ENCODE measurements at regions not wholly inside any gene's neighbourhood (a gene's known extent, or its start where the extent isn't known, plus 50 kb on each side); places are given as distances from the start of the nearest gene placed in this dataset.

DNA sequence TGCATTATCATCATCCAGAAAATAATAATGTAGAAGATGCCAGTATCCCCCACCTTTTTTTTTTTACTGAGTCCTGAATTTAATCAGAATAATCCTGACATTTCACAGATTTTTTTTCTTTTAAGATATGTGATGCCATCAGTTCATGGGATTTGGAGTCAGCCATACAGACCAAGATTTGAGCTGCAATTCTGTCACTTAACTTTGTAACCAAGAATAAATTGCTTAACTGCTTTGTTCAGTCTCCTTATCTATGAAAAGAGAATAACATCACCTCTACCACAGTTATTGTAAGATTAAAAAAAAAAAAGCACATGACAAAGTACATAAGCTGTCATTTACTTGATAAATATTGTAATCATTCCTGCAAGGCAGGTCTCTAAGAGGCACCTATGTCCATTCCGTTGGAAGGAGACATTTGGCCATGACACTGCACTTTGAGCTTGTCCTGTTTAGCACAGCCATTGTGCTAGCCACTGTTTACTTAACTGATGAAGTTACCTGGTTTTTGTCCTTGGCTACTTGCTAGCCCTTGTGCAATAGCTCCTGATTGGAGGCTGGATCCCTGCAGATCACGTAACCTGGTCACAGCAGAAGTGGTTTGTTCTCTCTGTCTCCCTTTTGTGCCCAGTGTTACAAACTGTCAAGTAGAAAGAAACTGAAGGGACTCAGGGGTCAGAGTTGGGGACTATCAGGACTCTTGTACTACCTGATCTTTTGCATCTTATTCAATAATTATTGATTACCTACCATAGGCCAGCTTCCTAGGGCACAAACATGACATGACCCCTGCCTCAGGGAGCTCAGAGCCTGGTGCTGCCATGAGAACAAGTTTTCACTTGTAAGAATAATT is 306.0 kb downstream of the WDR72 start:
- Histone ChIP-seq H3K27ac (replicated peaks) (no peak overlapping the region), H3K27me3 (ENCODE audit: insufficient read depth, poor library complexity, severe bottlenecking) (no peaks in the 10 kb centered on the region), H3K4me3 (replicated peaks; ENCODE audit: insufficient read depth, low read length) (no peak overlapping the region)
- no peak for DNase-seq (ENCODE audit: low read depth in 1 of 2, low spot score in 1 of 2)
- TF ChIP-seq CTCF (IDR thresholded peaks at IDR 0.05; ENCODE audit: insufficient read depth, low read length) (no peak), SPI1 (IDR thresholded peaks at IDR 0.05; ENCODE audit: borderline replicate concordance, low read depth) (no peak), REST (IDR thresholded peaks at IDR 0.05; ENCODE audit: insufficient replicate concordance, low read depth) (no peak), GABPA (IDR thresholded peaks at IDR 0.05; ENCODE audit: low read depth) (no peak), POLR2AphosphoS5 (IDR thresholded peaks at IDR 0.05; ENCODE audit: low read depth) (no peak)

DNA sequence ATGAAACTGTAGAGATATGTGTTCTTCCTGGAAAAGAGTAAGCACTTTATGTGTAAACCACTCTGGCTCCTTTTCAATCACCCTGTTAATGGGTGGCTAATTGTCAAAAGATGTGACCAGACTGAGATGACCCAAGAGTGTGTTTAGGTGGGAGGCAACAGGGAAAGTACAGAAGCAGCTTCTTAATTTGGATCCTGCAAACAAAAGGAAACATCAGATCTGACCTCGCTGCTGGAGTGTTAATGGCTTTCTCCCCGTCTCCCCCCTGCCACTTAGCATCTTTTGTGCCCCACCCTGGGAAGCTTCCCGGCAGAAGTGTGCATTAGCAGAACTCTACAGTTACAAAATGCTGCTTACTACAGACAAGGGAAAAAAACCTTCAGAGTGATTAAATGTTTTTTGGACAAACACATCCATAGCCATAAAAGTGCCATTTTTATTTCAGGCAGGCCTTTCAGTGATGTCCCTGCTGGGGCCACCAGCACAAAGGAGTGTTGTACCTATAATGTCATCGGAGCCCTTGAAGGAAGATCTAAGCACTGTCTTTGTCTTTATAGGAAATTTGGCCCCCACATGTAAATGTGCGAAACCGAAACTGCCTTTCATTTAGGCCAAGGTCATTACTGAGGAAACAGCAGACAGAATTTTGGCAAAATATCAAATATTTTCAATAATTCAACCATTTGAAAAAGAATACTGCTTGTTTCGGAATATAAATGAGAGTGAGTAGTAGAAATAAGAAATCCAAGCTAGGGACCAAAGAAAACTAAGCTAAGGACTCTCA is 311.0 kb downstream of the WDR72 start:
- H3K27me3 ChIP-seq (ENCODE audit: insufficient read depth, poor library complexity, severe bottlenecking), result no peaks in the 10 kb centered on the region
- no peak for DNase-seq (ENCODE audit: low read depth in 1 of 2, low spot score in 1 of 2)
- no peak overlapping the region for H3K4me3 ChIP-seq (replicated peaks; ENCODE audit: insufficient read depth, low read length)
- TF ChIP-seq SPI1 (IDR thresholded peaks at IDR 0.05; ENCODE audit: borderline replicate concordance, low read depth), result no peak
- TF ChIP-seq REST (IDR thresholded peaks at IDR 0.05; ENCODE audit: insufficient replicate concordance, low read depth), result no peak
- no peak for TF ChIP-seq POLR2AphosphoS5 (IDR thresholded peaks at IDR 0.05; ENCODE audit: low read depth)
- TF ChIP-seq CTCF (IDR thresholded peaks at IDR 0.05; ENCODE audit: insufficient read depth, low read length), result no peak
- TF ChIP-seq GABPA (IDR thresholded peaks at IDR 0.05; ENCODE audit: low read depth), result no peak
- no peak overlapping the region for H3K27ac ChIP-seq (replicated peaks)

DNA sequence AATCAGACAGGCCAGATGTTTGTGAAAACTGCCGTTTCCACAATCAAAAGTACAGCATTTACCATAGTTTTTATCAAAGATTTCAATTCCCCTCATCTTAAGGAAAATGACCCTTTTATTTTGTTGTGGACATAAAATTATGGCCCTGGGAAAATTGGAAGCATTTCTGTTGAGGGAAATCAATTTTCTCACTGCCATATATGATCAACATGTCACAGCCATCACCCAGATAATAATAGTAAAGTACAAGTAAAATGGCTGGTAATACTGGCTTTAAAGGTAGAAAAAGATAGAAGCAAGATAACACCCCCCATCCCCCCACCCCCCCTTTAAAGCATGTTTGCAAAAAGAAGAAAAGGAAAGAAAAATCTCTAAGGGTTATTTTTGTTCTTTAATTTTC is 311.7 kb downstream of the WDR72 start:
- Histone ChIP-seq H3K27ac (replicated peaks) (no peak overlapping the region), H3K27me3 (ENCODE audit: insufficient read depth, poor library complexity, severe bottlenecking) (no peaks in the 10 kb centered on the region), H3K4me3 (replicated peaks; ENCODE audit: insufficient read depth, low read length) (no peak overlapping the region)
- no peak for DNase-seq (ENCODE audit: low read depth in 1 of 2, low spot score in 1 of 2)
- no peak for TF ChIP-seq SPI1 (IDR thresholded peaks at IDR 0.05; ENCODE audit: borderline replicate concordance, low read depth)
- TF ChIP-seq GABPA (IDR thresholded peaks at IDR 0.05; ENCODE audit: low read depth), result no peak

DNA sequence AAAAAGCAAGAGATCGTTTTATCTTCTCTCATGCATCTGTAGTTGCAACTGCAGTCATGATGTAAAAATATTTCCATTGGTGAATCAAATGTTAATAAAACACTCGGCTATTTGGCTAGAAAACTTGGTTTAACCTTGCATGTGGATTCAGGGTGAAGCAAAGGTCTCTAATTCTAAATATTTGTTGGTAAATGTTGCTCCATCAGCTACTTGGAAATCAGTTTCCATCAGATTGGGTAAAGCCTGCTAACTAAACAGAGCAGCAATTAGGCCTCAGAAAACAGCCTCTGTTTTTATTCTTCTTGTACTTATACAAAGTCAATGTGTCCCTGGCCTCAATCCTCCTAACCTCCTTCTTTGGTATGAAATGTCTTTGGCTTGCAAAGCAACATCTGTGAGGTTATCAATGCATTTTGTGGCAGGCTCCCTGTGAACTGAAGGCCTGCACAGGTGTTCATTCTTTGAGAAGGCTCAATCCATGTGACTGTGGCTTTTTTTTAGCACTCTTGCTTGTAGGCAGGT is 312.3 kb downstream of the WDR72 start:
- TF ChIP-seq CTCF (IDR thresholded peaks at IDR 0.05; ENCODE audit: insufficient read depth, low read length), result no peak
- TF ChIP-seq SPI1 (IDR thresholded peaks at IDR 0.05; ENCODE audit: borderline replicate concordance, low read depth), result no peak
- TF ChIP-seq GABPA (IDR thresholded peaks at IDR 0.05; ENCODE audit: low read depth), result no peak
- TF ChIP-seq POLR2AphosphoS5 (IDR thresholded peaks at IDR 0.05; ENCODE audit: low read depth), result no peak
- TF ChIP-seq REST (IDR thresholded peaks at IDR 0.05; ENCODE audit: insufficient replicate concordance, low read depth), result no peak
- H3K27ac ChIP-seq (replicated peaks), result no peak overlapping the region
- no peak overlapping the region for H3K4me3 ChIP-seq (replicated peaks; ENCODE audit: insufficient read depth, low read length)
- no peaks in the 10 kb centered on the region for H3K27me3 ChIP-seq (ENCODE audit: insufficient read depth, poor library complexity, severe bottlenecking)
- DNase-seq (ENCODE audit: low read depth in 1 of 2, low spot score in 1 of 2), result no peak

All from HL-60 (cell line).